ENCODE measurements at regions not wholly inside any gene's neighbourhood (a gene's known extent, or its start where the extent isn't known, plus 50 kb on each side); places are given as distances from the start of the nearest gene placed in this dataset.

- TF ChIP-seq, protein P1, sequence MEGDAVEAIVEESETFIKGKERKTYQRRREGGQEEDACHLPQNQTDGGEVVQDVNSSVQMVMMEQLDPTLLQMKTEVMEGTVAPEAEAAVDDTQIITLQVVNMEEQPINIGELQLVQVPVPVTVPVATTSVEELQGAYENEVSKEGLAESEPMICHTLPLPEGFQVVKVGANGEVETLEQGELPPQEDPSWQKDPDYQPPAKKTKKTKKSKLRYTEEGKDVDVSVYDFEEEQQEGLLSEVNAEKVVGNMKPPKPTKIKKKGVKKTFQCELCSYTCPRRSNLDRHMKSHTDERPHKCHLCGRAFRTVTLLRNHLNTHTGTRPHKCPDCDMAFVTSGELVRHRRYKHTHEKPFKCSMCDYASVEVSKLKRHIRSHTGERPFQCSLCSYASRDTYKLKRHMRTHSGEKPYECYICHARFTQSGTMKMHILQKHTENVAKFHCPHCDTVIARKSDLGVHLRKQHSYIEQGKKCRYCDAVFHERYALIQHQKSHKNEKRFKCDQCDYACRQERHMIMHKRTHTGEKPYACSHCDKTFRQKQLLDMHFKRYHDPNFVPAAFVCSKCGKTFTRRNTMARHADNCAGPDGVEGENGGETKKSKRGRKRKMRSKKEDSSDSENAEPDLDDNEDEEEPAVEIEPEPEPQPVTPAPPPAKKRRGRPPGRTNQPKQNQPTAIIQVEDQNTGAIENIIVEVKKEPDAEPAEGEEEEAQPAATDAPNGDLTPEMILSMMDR (conservative IDR thresholded peaks at IDR 0.05; ENCODE audit: low read depth in 2 of 2), result no peak
- no peak for TF ChIP-seq POLR2AphosphoS5 (IDR thresholded peaks at IDR 0.05; ENCODE audit: low read depth)
- no peak for TF ChIP-seq EZH2phosphoT487 (IDR thresholded peaks at IDR 0.05; ENCODE audit: unreplicated experiment)
- TF ChIP-seq JUNB (IDR thresholded peaks at IDR 0.05; ENCODE audit: unreplicated experiment), result no peak
- TF ChIP-seq EZH2 (IDR thresholded peaks at IDR 0.05; ENCODE audit: low read depth, unreplicated experiment), result no peak
- TF ChIP-seq CREB1 (CRISPR knock-in tag; IDR thresholded peaks at IDR 0.05; ENCODE audit: low read depth), result no peak
- no peak for TF ChIP-seq NANOG (IDR thresholded peaks at IDR 0.05; ENCODE audit: borderline replicate concordance)
- no peak for TF ChIP-seq ZNF331 (CRISPR knock-in tag; IDR thresholded peaks at IDR 0.05; ENCODE audit: low read depth)
- TF ChIP-seq ZNF114 (CRISPR knock-in tag; IDR thresholded peaks at IDR 0.05), result no peak
Measured at GRCh38 chr2:48122166-48122565, 192.3 kb upstream of the FOXN2 start.

Data from GM23338 (cell line).